Mucosa of descending colon (tissue), 3 donors: ENCODE measurements at regions not wholly inside any gene's neighbourhood (a gene's known extent, or its start where the extent isn't known, plus 50 kb on each side); places are given as distances from the start of the nearest gene placed in this dataset.

Experiments
- ATAC-seq: fragments of 200-7000 bp; cut with Tn5 transposase; one replicate; pipeline ENCODE4 v1.9.1; 2020; ENCODE audit warnings: mild to moderate bottlenecking, moderate library complexity
- DNase-seq, 3 donors: peaks; one replicate each; pipeline ENCODE4 v3.0.0-alpha.2; 2020
- H3K36me3 ChIP-seq: fragments of 200-600 bp; one replicate; pipeline ENCODE4 v1.8.0; 2021; ENCODE audit warnings: low read depth, mild to moderate bottlenecking
- H3K4me1 ChIP-seq: fragments of 200-600 bp; one replicate; pipeline ENCODE4 v1.8.0; 2021; ENCODE audit warnings: low read depth, mild to moderate bottlenecking
- H3K4me3 ChIP-seq: fragments of 200-600 bp; one replicate; pipeline ENCODE4 v1.8.0; 2021; ENCODE audit warnings: mild to moderate bottlenecking
- H3K9me3 ChIP-seq: fragments of 200-600 bp; one replicate; pipeline ENCODE4 v1.8.0; 2021; ENCODE audit warnings: mild to moderate bottlenecking
- intact Hi-C, 2 donors: fragments of 100-400 bp; cut with DNase I in 1 of 2; cut with micrococcal nuclease in 1 of 2; formaldehyde crosslinking; loops; one replicate each; pipeline versions ENCODE4 v1.11.0 to v1.11.1; 2022; cut with DNase I, micrococcal nuclease
- TF ChIP-seq, protein P1 (sequence below): fragments of 200-600 bp; IDR thresholded peaks from one replicate; pipeline ENCODE4 v1.8.0; 2022; ENCODE audit warnings: antibody characterized with exemption, mild to moderate bottlenecking
- donor health status: DM: no; HTN: no; CAD: no; lungs with moderate emphysema.
- donor health status: DM: no; HTN: no; CAD: no.
- donor health status: DM: no; HTN: yes; CAD: no.

DNA sequence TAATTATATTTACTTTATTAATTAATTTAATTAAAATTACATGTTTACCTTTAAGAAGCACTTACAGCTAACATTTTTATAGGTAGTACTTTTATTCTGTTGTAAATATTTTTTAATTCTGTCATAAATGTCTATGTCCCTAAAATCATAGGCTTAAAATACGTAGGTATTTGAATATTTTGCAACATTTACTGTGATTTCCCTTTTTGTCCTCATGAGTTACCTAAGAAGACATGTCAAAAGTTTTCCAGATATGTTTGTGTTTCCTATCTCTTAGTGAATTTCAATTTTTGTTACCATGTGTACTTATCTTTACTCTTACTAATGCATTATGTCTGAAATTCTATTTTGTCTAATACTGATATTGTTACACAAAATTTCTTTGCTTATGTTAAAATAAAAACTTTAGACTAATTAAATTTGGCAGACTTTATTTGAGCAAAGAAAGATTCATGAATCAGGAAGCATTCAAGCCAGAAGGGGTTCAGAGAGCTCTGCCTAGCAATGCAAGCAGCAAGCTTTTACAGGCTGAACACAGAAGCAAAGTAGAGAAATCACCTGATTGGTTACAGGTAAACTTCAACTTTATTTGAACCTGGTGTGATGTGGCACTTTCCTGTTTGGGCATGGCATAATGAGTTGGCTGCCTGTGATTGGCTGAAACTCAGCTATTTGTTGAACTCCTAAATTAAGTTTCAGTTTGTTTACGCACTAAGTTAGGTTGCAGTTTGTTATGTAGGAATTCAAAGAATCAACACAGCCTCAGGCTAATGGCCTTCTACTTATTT lies 123.2 kb upstream of the TMEM170B start:
- TF ChIP-seq, protein P1, sequence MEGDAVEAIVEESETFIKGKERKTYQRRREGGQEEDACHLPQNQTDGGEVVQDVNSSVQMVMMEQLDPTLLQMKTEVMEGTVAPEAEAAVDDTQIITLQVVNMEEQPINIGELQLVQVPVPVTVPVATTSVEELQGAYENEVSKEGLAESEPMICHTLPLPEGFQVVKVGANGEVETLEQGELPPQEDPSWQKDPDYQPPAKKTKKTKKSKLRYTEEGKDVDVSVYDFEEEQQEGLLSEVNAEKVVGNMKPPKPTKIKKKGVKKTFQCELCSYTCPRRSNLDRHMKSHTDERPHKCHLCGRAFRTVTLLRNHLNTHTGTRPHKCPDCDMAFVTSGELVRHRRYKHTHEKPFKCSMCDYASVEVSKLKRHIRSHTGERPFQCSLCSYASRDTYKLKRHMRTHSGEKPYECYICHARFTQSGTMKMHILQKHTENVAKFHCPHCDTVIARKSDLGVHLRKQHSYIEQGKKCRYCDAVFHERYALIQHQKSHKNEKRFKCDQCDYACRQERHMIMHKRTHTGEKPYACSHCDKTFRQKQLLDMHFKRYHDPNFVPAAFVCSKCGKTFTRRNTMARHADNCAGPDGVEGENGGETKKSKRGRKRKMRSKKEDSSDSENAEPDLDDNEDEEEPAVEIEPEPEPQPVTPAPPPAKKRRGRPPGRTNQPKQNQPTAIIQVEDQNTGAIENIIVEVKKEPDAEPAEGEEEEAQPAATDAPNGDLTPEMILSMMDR: no peak
- ATAC-seq (peak; percentile 78), DNase-seq (peak in 1 of 3 donors; percentile 29)
- intact Hi-C loops: no loop called here
- Histone ChIP-seq H3K4me1 (peaks cover 3% of the 10 kb centered on the region), H3K4me3 (no peak overlapping the region), H3K36me3 (no peaks in the 10 kb centered on the region), H3K9me3 (no peaks in the 10 kb centered on the region)

DNA sequence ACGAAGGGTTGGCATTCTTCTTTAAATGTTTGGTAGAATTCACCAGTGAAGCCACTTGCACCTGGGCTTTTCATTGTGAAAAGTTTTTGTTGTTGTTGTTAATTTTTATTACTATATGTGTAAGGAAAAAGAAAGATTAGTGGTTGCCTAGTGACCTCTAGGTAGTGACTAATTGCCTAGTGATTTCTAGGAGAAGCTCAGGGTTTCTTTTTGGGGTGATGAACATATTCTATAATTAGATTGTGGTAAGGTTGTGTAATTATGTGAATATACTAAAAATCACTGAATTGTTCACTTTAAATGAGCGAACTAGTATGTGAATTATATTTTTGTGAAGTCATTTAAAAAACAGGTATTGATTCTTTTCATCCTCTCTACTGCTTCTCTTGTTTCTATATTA lies 123.8 kb upstream of the TMEM170B start:
- DNase-seq (no peak), ATAC-seq (no peak)
- TF ChIP-seq, protein P1: no peak
- H3K36me3 ChIP-seq: no peaks in the 10 kb centered on the region
- intact Hi-C loops: no loop called here
- H3K4me3 ChIP-seq: no peak overlapping the region
- H3K9me3 ChIP-seq: no peaks in the 10 kb centered on the region
- peaks cover 3% of the 10 kb centered on the region for H3K4me1 ChIP-seq

DNA sequence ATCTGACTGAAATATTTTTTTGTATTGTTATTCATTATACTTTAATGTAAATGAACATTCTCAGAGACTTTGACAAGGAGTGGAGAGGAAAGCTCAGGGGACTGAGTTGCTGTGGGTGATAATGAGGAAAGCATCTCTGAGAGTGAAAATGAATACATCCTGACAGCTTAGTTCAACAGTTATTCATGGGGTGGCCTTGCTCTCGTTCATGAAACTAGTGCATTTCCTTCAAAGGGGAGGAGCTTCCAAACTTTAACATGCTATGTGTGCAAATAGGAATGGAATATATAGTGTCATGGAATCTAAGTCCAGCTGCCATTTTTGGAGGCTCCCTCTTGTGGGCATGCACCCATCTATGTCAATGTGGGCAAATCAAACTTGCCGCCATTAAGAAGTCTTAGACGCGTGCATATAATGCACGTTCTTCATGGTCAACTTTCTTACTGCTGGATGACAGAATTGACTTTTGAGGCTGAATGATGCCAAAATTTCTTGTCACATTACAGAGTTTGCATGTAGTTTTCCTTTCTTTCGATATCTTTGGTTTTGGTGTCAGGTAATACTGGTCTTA lies 124.3 kb upstream of the TMEM170B start:
- intact Hi-C loops: no loop called here
- ATAC-seq (no peak), DNase-seq (no peak)
- no peaks in the 10 kb centered on the region for H3K36me3 ChIP-seq
- H3K9me3 ChIP-seq: no peaks in the 10 kb centered on the region
- peaks cover 3% of the 10 kb centered on the region for H3K4me1 ChIP-seq
- TF ChIP-seq, protein P1: no peak
- H3K4me3 ChIP-seq: no peak overlapping the region

DNA sequence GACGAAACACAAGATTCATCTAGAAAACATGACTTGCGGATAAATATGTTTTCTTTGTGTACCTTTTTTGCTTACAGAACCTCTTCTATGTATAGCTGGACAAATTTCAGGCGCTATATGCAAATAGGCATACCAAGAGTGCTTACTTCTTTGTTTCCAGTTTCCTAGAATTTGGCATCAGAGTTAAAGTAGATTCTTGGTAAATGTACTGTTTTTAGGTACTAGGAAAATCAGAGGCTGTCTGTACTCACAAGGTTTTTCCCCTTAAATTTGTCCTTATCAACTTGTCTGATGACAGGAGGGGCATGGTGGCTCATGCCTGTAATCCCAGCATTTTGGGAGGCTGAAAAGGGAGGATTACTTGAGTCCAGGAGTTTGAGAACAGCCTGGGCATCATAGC lies 124.9 kb upstream of the TMEM170B start:
- no peak for ATAC-seq
- intact Hi-C loops: no loop called here
- DNase-seq: no peak
- Histone ChIP-seq H3K36me3 (no peaks in the 10 kb centered on the region), H3K4me3 (no peak overlapping the region), H3K9me3 (no peaks in the 10 kb centered on the region), H3K4me1 (peaks cover 3% of the 10 kb centered on the region)
- TF ChIP-seq, protein P1: no peak

DNA sequence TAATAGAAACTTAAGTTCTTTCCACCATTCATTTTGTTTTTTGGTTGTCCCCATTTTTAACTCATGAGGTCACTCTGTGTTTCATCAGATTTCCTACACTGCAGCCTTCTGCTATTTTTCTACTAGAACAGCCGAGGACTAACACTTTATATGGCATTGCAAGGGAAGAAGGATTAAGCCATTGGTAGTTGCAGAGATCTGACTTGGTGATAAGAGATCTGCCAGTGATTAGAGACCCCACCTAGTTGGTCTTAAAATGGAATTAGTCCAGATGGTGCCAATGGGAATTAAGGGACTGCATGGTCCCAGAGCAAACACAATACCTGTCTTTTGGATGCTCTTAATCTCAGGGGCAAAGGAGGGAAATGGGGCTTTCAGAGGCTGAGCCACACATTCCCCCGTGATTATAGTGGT lies 125.5 kb upstream of the TMEM170B start:
- peaks cover 3% of the 10 kb centered on the region for H3K4me1 ChIP-seq
- no peak for DNase-seq

More for the DNA sequence above, 125.5 kb upstream of the TMEM170B start:
- intact Hi-C loops: no loop called here
- TF ChIP-seq, protein P1: no peak
- no peak for ATAC-seq
- no peaks in the 10 kb centered on the region for H3K36me3 ChIP-seq
- no peak overlapping the region for H3K4me3 ChIP-seq
- H3K9me3 ChIP-seq: no peaks in the 10 kb centered on the region
